Suprapubic skin (tissue), 4 donors: ENCODE measurements at regions not wholly inside any gene's neighbourhood (a gene's known extent, or its start where the extent isn't known, plus 50 kb on each side); places are given as distances from the start of the nearest gene placed in this dataset.

Experiments used
- CTCF ChIP-seq, 2 donors: fragments of 200-600 bp in 1 of 2; fragments of 450-650 bp in 1 of 2; sonication (generic) in 1 of 2; IDR thresholded peaks; one replicate each; pipeline ENCODE4 v1.5.1; 2016 to 2019; ENCODE audit warnings: antibody characterized with exemption in 2 of 2, mild to moderate bottlenecking in 1 of 2, moderate library complexity in 1 of 2
- EP300 ChIP-seq: sonication (generic); formaldehyde crosslinking; IDR thresholded peaks from one replicate; pipeline ENCODE4 v1.6.1; 2017; ENCODE audit warnings: antibody characterized with exemption
- POLR2A ChIP-seq, 2 donors: fragments of 450-650 bp; IDR thresholded peaks; one replicate each; pipeline ENCODE4 v1.6.1; 2017; ENCODE audit warnings: antibody characterized with exemption in 2 of 2, mild to moderate bottlenecking in 2 of 2, moderate library complexity in 2 of 2
- POLR2AphosphoS5 ChIP-seq, 3 donors: sonication (generic); formaldehyde crosslinking; IDR thresholded peaks; one replicate each; pipeline ENCODE4 v1.6.1; 2017; ENCODE audit warnings: antibody characterized with exemption in 3 of 3

- TF ChIP-seq POLR2AphosphoS5 (IDR thresholded peaks at IDR 0.05) (no peak), POLR2A (IDR thresholded peaks at IDR 0.05) (no peak), CTCF (IDR thresholded peaks at IDR 0.05) (no peak), EP300 (no peak)
Measured at GRCh38 chr13:87961546-87961945, 290.4 kb downstream of the SLITRK5 start.
